PC-3 (cell line): ENCODE measurements at regions not wholly inside any gene's neighbourhood (a gene's known extent, or its start where the extent isn't known, plus 50 kb on each side); places are given as distances from the start of the nearest gene placed in this dataset.

Source experiments
- CTCF ChIP-seq: fragments of 300-600 bp; sonication (generic); conservative IDR thresholded peaks from 2 replicates; pipeline ENCODE4 v1.5.1; 2017; ENCODE audit warnings: antibody characterized with exemption, low read depth, mild to moderate bottlenecking, low read length
- EZH2 ChIP-seq: fragments of 300-600 bp; sonication (generic); IDR thresholded peaks from one replicate; pipeline ENCODE4 v1.6.1; 2017; ENCODE audit warnings: antibody characterized with exemption, mild to moderate bottlenecking, low read length; ENCODE audit not compliant: unreplicated experiment

- TF ChIP-seq CTCF (no peak), EZH2 (no peak)
These were observed 1859.6 kb downstream of the C4orf33 start for GRCh38 chr4:130955520-130955919.
